ENCODE measurements at regions not wholly inside any gene's neighbourhood (a gene's known extent, or its start where the extent isn't known, plus 50 kb on each side); places are given as distances from the start of the nearest gene placed in this dataset.
"Not testable (repeated sequence)": the region's sequence is repeated elsewhere in the genome, so short reads cannot be mapped to it uniquely, and the experiment has no call there.

GRCh38 chr9:26673261-26673660, 219.3 kb downstream of the CAAP1 start:
- Histone ChIP-seq H3K27ac (no peak overlapping the region), H3K4me3 (no peak overlapping the region), H3K27me3 (no peaks in the 10 kb centered on the region), H3K36me3 (no peaks in the 10 kb centered on the region), H3K9me3 (no peaks in the 10 kb centered on the region), H3K4me1 (no peaks in the 10 kb centered on the region)
- intact Hi-C loops (cut with DNase I; ENCODE audit: low total_unique reads) = no loop called here
- no peak for TF ChIP-seq POLR2AphosphoS5 (IDR thresholded peaks at IDR 0.05)
- no peak for DNase-seq (ENCODE audit: low spot score in 2 of 2)

- TF ChIP-seq POLR2AphosphoS5 (IDR thresholded peaks at IDR 0.05) (no peak), POLR2A (IDR thresholded peaks at IDR 0.05) (no peak), CTCF (IDR thresholded peaks at IDR 0.05) (no peak)
- H3K27me3 ChIP-seq = no peaks in the 10 kb centered on the region
- H3K36me3 ChIP-seq = no peaks in the 10 kb centered on the region
- no peaks in the 10 kb centered on the region for H3K4me1 ChIP-seq
- no peak overlapping the region for H3K27ac ChIP-seq
- no peak for DNase-seq (ENCODE audit: low spot score in 2 of 2)
- intact Hi-C loops (cut with DNase I; ENCODE audit: low total_unique reads) = no loop called here
- no peaks in the 10 kb centered on the region for H3K9me3 ChIP-seq
- H3K4me3 ChIP-seq = no peak overlapping the region
These were observed 222.6 kb downstream of the CAAP1 start for GRCh38 chr9:26669701-26670670.

GRCh38 chr9:26667882-26668281, 224.7 kb downstream of the CAAP1 start:
- no peak overlapping the region for H3K4me3 ChIP-seq
- no peaks in the 10 kb centered on the region for H3K4me1 ChIP-seq
- no peaks in the 10 kb centered on the region for H3K9me3 ChIP-seq
- no peaks in the 10 kb centered on the region for H3K27me3 ChIP-seq
- H3K27ac ChIP-seq = no peak overlapping the region
- TF ChIP-seq CTCF (IDR thresholded peaks at IDR 0.05) (no peak), POLR2A (IDR thresholded peaks at IDR 0.05) (no peak)
- no peak for DNase-seq (ENCODE audit: low spot score in 2 of 2)
- intact Hi-C loops (cut with DNase I; ENCODE audit: low total_unique reads) = no loop called here
- H3K36me3 ChIP-seq = no peaks in the 10 kb centered on the region

GRCh38 chr9:26665666-26666065, 226.9 kb downstream of the CAAP1 start:
- no peak overlapping the region for H3K4me3 ChIP-seq
- no peaks in the 10 kb centered on the region for H3K36me3 ChIP-seq
- H3K4me1 ChIP-seq = no peaks in the 10 kb centered on the region
- H3K27ac ChIP-seq = no peak overlapping the region
- H3K9me3 ChIP-seq = no peaks in the 10 kb centered on the region
- no peak for TF ChIP-seq POLR2AphosphoS5 (IDR thresholded peaks at IDR 0.05)
- TF ChIP-seq POLR2A (IDR thresholded peaks at IDR 0.05) = no peak
- TF ChIP-seq CTCF (IDR thresholded peaks at IDR 0.05) = no peak
- H3K27me3 ChIP-seq = no peaks in the 10 kb centered on the region
- intact Hi-C loops (cut with DNase I; ENCODE audit: low total_unique reads) = no loop called here
- no peak for DNase-seq (ENCODE audit: low spot score in 2 of 2)

GRCh38 chr9:26664087-26664773, 228.4 kb downstream of the CAAP1 start:
- H3K27ac ChIP-seq; H3K9me3 ChIP-seq; DNase-seq (ENCODE audit: low spot score in 2 of 2); intact Hi-C loops (cut with DNase I; ENCODE audit: low total_unique reads); H3K36me3 ChIP-seq; H3K27me3 ChIP-seq; H3K4me3 ChIP-seq; H3K4me1 ChIP-seq: not testable (repeated sequence)

- TF ChIP-seq POLR2AphosphoS5 (IDR thresholded peaks at IDR 0.05) = no peak
- no peak for TF ChIP-seq POLR2A (IDR thresholded peaks at IDR 0.05)
- no peak for TF ChIP-seq CTCF (IDR thresholded peaks at IDR 0.05)
- no peaks in the 10 kb centered on the region for H3K27me3 ChIP-seq
These were observed 230.1 kb downstream of the CAAP1 start for GRCh38 chr9:26662476-26662875.

More at GRCh38 chr9:26662476-26662875, 230.1 kb downstream of the CAAP1 start:
- intact Hi-C loops (cut with DNase I; ENCODE audit: low total_unique reads) = no loop called here
- no peak for DNase-seq (ENCODE audit: low spot score in 2 of 2)
- Histone ChIP-seq H3K9me3 (no peaks in the 10 kb centered on the region), H3K27ac (no peak overlapping the region), H3K4me1 (no peaks in the 10 kb centered on the region), H3K4me3 (no peak overlapping the region), H3K36me3 (no peaks in the 10 kb centered on the region)

Data from breast epithelium (tissue), 4 donors.